ENCODE measurements at regions not wholly inside any gene's neighbourhood (a gene's known extent, or its start where the extent isn't known, plus 50 kb on each side); places are given as distances from the start of the nearest gene placed in this dataset.

- H3K9ac ChIP-seq (ENCODE audit: low read length) = no peak overlapping the region
- peaks cover 4% of the 10 kb centered on the region for H3K9me3 ChIP-seq (ENCODE audit: control insufficient read depth, low read length)
- H3K4me3 ChIP-seq (ENCODE audit: low read length) = no peak overlapping the region
- H3K36me3 ChIP-seq (ENCODE audit: control insufficient read depth, insufficient read depth, low read length, severe bottlenecking) = no peaks in the 10 kb centered on the region
- no peaks in the 10 kb centered on the region for H3K27me3 ChIP-seq (replicated peaks; ENCODE audit: control insufficient read depth, insufficient read depth, low read length)
- peaks cover 6% of the 10 kb centered on the region for H3K4me1 ChIP-seq (ENCODE audit: control insufficient read depth, insufficient read depth, low read length)
- DNase-seq (ENCODE audit: low read depth) = no peak
Observed at GRCh38 chr10:9634466-9634865, 1383.2 kb upstream of the CELF2 start.

- Histone ChIP-seq H3K36me3 (ENCODE audit: control insufficient read depth, insufficient read depth, low read length, severe bottlenecking) (no peaks in the 10 kb centered on the region), H3K4me3 (ENCODE audit: low read length) (no peak overlapping the region), H3K9ac (ENCODE audit: low read length) (no peak overlapping the region), H3K27me3 (replicated peaks; ENCODE audit: control insufficient read depth, insufficient read depth, low read length) (no peaks in the 10 kb centered on the region), H3K4me1 (ENCODE audit: control insufficient read depth, insufficient read depth, low read length) (peaks cover 6% of the 10 kb centered on the region), H3K9me3 (ENCODE audit: control insufficient read depth, low read length) (peaks cover 4% of the 10 kb centered on the region)
- no peak for DNase-seq (ENCODE audit: low read depth)
Observed at GRCh38 chr10:9635691-9636090, 1382.0 kb upstream of the CELF2 start.

- peaks cover 6% of the 10 kb centered on the region for H3K4me1 ChIP-seq (ENCODE audit: control insufficient read depth, insufficient read depth, low read length)
- peaks cover under 1% of the 10 kb centered on the region for H3K9me3 ChIP-seq (ENCODE audit: control insufficient read depth, low read length)
- H3K9ac ChIP-seq (ENCODE audit: low read length) = no peak overlapping the region
- no peaks in the 10 kb centered on the region for H3K36me3 ChIP-seq (ENCODE audit: control insufficient read depth, insufficient read depth, low read length, severe bottlenecking)
- no peaks in the 10 kb centered on the region for H3K27me3 ChIP-seq (replicated peaks; ENCODE audit: control insufficient read depth, insufficient read depth, low read length)
- no peak overlapping the region for H3K4me3 ChIP-seq (ENCODE audit: low read length)
- no peak for DNase-seq (ENCODE audit: low read depth)
Observed at GRCh38 chr10:9636216-9636615, 1381.5 kb upstream of the CELF2 start.

GRCh38 chr10:9643782-9644181 lies 1373.9 kb upstream of the CELF2 start:
- no peak for DNase-seq (ENCODE audit: low read depth)
- Histone ChIP-seq H3K36me3 (ENCODE audit: control insufficient read depth, insufficient read depth, low read length, severe bottlenecking) (no peaks in the 10 kb centered on the region), H3K4me3 (ENCODE audit: low read length) (no peak overlapping the region), H3K9me3 (ENCODE audit: control insufficient read depth, low read length) (peaks cover 30% of the 10 kb centered on the region), H3K9ac (ENCODE audit: low read length) (no peak overlapping the region), H3K4me1 (ENCODE audit: control insufficient read depth, insufficient read depth, low read length) (no peaks in the 10 kb centered on the region), H3K27me3 (replicated peaks; ENCODE audit: control insufficient read depth, insufficient read depth, low read length) (no peaks in the 10 kb centered on the region)

- H3K4me1 ChIP-seq (ENCODE audit: control insufficient read depth, insufficient read depth, low read length) = no peaks in the 10 kb centered on the region
- no peaks in the 10 kb centered on the region for H3K36me3 ChIP-seq (ENCODE audit: control insufficient read depth, insufficient read depth, low read length, severe bottlenecking)
- no peak overlapping the region for H3K9ac ChIP-seq (ENCODE audit: low read length)
- H3K27me3 ChIP-seq (replicated peaks; ENCODE audit: control insufficient read depth, insufficient read depth, low read length) = no peaks in the 10 kb centered on the region
- H3K9me3 ChIP-seq (ENCODE audit: control insufficient read depth, low read length) = peaks cover 30% of the 10 kb centered on the region
- H3K4me3 ChIP-seq (ENCODE audit: low read length) = no peak overlapping the region
- DNase-seq (ENCODE audit: low read depth) = no peak
Observed at GRCh38 chr10:9645404-9645803, 1372.3 kb upstream of the CELF2 start.

- DNase-seq (ENCODE audit: low read depth) = no peak
- Histone ChIP-seq H3K27me3 (replicated peaks; ENCODE audit: control insufficient read depth, insufficient read depth, low read length) (no peaks in the 10 kb centered on the region), H3K9ac (ENCODE audit: low read length) (no peak overlapping the region), H3K36me3 (ENCODE audit: control insufficient read depth, insufficient read depth, low read length, severe bottlenecking) (no peaks in the 10 kb centered on the region), H3K4me1 (ENCODE audit: control insufficient read depth, insufficient read depth, low read length) (no peaks in the 10 kb centered on the region), H3K4me3 (ENCODE audit: low read length) (no peak overlapping the region), H3K9me3 (ENCODE audit: control insufficient read depth, low read length) (peaks cover 30% of the 10 kb centered on the region)
Observed at GRCh38 chr10:9645928-9646600, 1371.6 kb upstream of the CELF2 start.

GRCh38 chr10:9654261-9654660 lies 1363.4 kb upstream of the CELF2 start:
- Histone ChIP-seq H3K27me3 (replicated peaks; ENCODE audit: control insufficient read depth, insufficient read depth, low read length) (no peaks in the 10 kb centered on the region), H3K36me3 (ENCODE audit: control insufficient read depth, insufficient read depth, low read length, severe bottlenecking) (no peaks in the 10 kb centered on the region), H3K9ac (ENCODE audit: low read length) (no peak overlapping the region), H3K4me3 (ENCODE audit: low read length) (no peak overlapping the region), H3K4me1 (ENCODE audit: control insufficient read depth, insufficient read depth, low read length) (no peaks in the 10 kb centered on the region), H3K9me3 (ENCODE audit: control insufficient read depth, low read length) (no peaks in the 10 kb centered on the region)
- DNase-seq (ENCODE audit: low read depth) = no peak

- H3K4me3 ChIP-seq (ENCODE audit: low read length) = no peak overlapping the region
- H3K9ac ChIP-seq (ENCODE audit: low read length) = no peak overlapping the region
- H3K4me1 ChIP-seq (ENCODE audit: control insufficient read depth, insufficient read depth, low read length) = no peaks in the 10 kb centered on the region
- H3K36me3 ChIP-seq (ENCODE audit: control insufficient read depth, insufficient read depth, low read length, severe bottlenecking) = no peaks in the 10 kb centered on the region
- H3K9me3 ChIP-seq (ENCODE audit: control insufficient read depth, low read length) = no peaks in the 10 kb centered on the region
- DNase-seq (ENCODE audit: low read depth) = no peak
- no peaks in the 10 kb centered on the region for H3K27me3 ChIP-seq (replicated peaks; ENCODE audit: control insufficient read depth, insufficient read depth, low read length)
Observed at GRCh38 chr10:9656386-9656785, 1361.3 kb upstream of the CELF2 start.

- Histone ChIP-seq H3K4me3 (ENCODE audit: low read length) (no peak overlapping the region), H3K27me3 (replicated peaks; ENCODE audit: control insufficient read depth, insufficient read depth, low read length) (no peaks in the 10 kb centered on the region), H3K4me1 (ENCODE audit: control insufficient read depth, insufficient read depth, low read length) (no peaks in the 10 kb centered on the region), H3K9me3 (ENCODE audit: control insufficient read depth, low read length) (no peaks in the 10 kb centered on the region), H3K9ac (ENCODE audit: low read length) (no peak overlapping the region), H3K36me3 (ENCODE audit: control insufficient read depth, insufficient read depth, low read length, severe bottlenecking) (no peaks in the 10 kb centered on the region)
- no peak for DNase-seq (ENCODE audit: low read depth)
Observed at GRCh38 chr10:9656996-9657395, 1360.7 kb upstream of the CELF2 start.

- no peak for DNase-seq (ENCODE audit: low read depth)
- H3K4me1 ChIP-seq (ENCODE audit: control insufficient read depth, insufficient read depth, low read length) = no peaks in the 10 kb centered on the region
- no peaks in the 10 kb centered on the region for H3K9me3 ChIP-seq (ENCODE audit: control insufficient read depth, low read length)
- no peak overlapping the region for H3K9ac ChIP-seq (ENCODE audit: low read length)
- no peak overlapping the region for H3K4me3 ChIP-seq (ENCODE audit: low read length)
- H3K36me3 ChIP-seq (ENCODE audit: control insufficient read depth, insufficient read depth, low read length, severe bottlenecking) = no peaks in the 10 kb centered on the region
- H3K27me3 ChIP-seq (replicated peaks; ENCODE audit: control insufficient read depth, insufficient read depth, low read length) = no peaks in the 10 kb centered on the region
Observed at GRCh38 chr10:9657530-9657929, 1360.1 kb upstream of the CELF2 start.

GRCh38 chr10:9668411-9668810 lies 1349.3 kb upstream of the CELF2 start:
- H3K9ac ChIP-seq (ENCODE audit: low read length) = no peak overlapping the region
- peaks cover 5% of the 10 kb centered on the region for H3K9me3 ChIP-seq (ENCODE audit: control insufficient read depth, low read length)
- H3K36me3 ChIP-seq (ENCODE audit: control insufficient read depth, insufficient read depth, low read length, severe bottlenecking) = no peaks in the 10 kb centered on the region
- DNase-seq (ENCODE audit: low read depth) = no peak
- no peaks in the 10 kb centered on the region for H3K27me3 ChIP-seq (replicated peaks; ENCODE audit: control insufficient read depth, insufficient read depth, low read length)
- peaks cover 8% of the 10 kb centered on the region for H3K4me1 ChIP-seq (ENCODE audit: control insufficient read depth, insufficient read depth, low read length)
- no peak overlapping the region for H3K4me3 ChIP-seq (ENCODE audit: low read length)

- no peak for DNase-seq (ENCODE audit: low read depth)
- Histone ChIP-seq H3K36me3 (ENCODE audit: control insufficient read depth, insufficient read depth, low read length, severe bottlenecking) (no peaks in the 10 kb centered on the region), H3K27me3 (replicated peaks; ENCODE audit: control insufficient read depth, insufficient read depth, low read length) (no peaks in the 10 kb centered on the region), H3K9ac (ENCODE audit: low read length) (no peak overlapping the region), H3K9me3 (ENCODE audit: control insufficient read depth, low read length) (no peaks in the 10 kb centered on the region), H3K4me1 (ENCODE audit: control insufficient read depth, insufficient read depth, low read length) (peaks cover 8% of the 10 kb centered on the region), H3K4me3 (ENCODE audit: low read length) (no peak overlapping the region)
Observed at GRCh38 chr10:9670911-9671310, 1346.8 kb upstream of the CELF2 start.
